ENCODE measurements at regions not wholly inside any gene's neighbourhood (a gene's known extent, or its start where the extent isn't known, plus 50 kb on each side); places are given as distances from the start of the nearest gene placed in this dataset.

DNA sequence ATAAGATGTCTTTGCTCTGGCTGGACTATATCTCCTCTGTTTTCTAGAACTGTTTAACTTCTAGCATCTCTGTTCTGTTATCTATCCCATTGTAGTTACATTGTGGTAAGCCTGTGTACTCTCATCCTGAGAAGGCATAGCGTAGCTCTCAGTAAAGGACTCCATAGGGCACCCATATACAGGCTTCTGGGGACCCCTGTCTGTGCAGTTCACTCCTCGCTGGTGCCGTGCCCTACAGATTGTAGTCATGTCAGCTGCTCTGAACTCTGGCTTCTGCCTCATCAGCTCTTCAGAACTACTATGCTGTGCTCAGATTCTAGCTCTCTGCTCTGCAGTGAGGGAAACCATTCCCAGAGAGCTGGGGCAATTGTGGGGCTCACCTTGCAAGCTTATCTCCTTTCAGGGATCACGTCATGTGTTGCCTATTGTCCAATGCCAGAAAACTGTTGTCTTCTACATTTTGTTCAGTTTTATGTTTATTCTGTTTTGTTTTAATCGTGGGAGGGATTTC is 181.3 kb upstream of the USP24 start:
- no peaks in the 10 kb centered on the region for H3K4me1 ChIP-seq (ENCODE audit: control insufficient read depth, insufficient read depth, low read length)
- intact Hi-C loops (cut with micrococcal nuclease; ENCODE audit: unreplicated experiment) (no loop called here), in situ Hi-C loops (cut with MboI) (no loop called here)
- SMC1A ChIA-PET (ENCODE audit: uncharacterized antibody, unreplicated experiment) = interaction anchor here (1.1 to 1.7 kb wide), 3 partner anchors 8 to 282 kb away, joined by 3 to 4 read pairs (median 3); no protein-coding TSS in a partner anchor
- no peaks in the 10 kb centered on the region for H3K79me2 ChIP-seq (ENCODE audit: control insufficient read depth, insufficient read depth, low read length)
- no TSS peak for BruUV-seq (replicated peaks)
- ATAC-seq (no peak), DNase-seq (ENCODE audit: low read depth, low spot score) (no peak), FAIRE-seq (no peak)
- H3K4me2 ChIP-seq (ENCODE audit: control insufficient read depth, insufficient read depth) = no peak overlapping the region
- POLR2A ChIA-PET = no interaction called here
- RAD21 ChIA-PET (ENCODE audit: unreplicated experiment) = no interaction called here
- CTCF ChIA-PET = interaction anchor here (1.5 kb wide), 1 partner anchor 21 kb away, joined by 9 read pairs; no protein-coding TSS in a partner anchor
- 14% methylated on average over 5 of the region's 5 CpGs for WGBS (ENCODE audit: insufficient coverage, insufficient replicate concordance, low lambda C conversion rate, missing lambda C conversion rate)
- no peaks in the 10 kb centered on the region for H3K9me3 ChIP-seq (replicated peaks; ENCODE audit: control insufficient read depth, insufficient read depth, low read length)
- H3K36me3 ChIP-seq (ENCODE audit: control insufficient read depth in 2 of 2, insufficient read depth in 2 of 2, low read length in 1 of 2) = no peaks in the 10 kb centered on the region
- H3K27ac ChIP-seq (ENCODE audit: control insufficient read depth, insufficient read depth) = no peak overlapping the region
- no peaks in the 10 kb centered on the region for H4K20me1 ChIP-seq (ENCODE audit: control insufficient read depth, insufficient read depth)
- no peak overlapping the region for H3K9ac ChIP-seq (ENCODE audit: control insufficient read depth, insufficient read depth, low read length)
- H3K4me3 ChIP-seq = no peak overlapping the region
- no peaks in the 10 kb centered on the region for H3K27me3 ChIP-seq (replicated peaks in 1 of 2; ENCODE audit: control insufficient read depth in 2 of 2, insufficient read depth in 2 of 2, low read length in 1 of 2)
- no peak overlapping the region for H2AFZ ChIP-seq (ENCODE audit: control insufficient read depth, low read depth, low read length)
- TF ChIP-seq RCOR1 (conservative IDR thresholded peaks at IDR 0.05; ENCODE audit: low read depth, low read length) (no peak), KLF5 (IDR thresholded peaks at IDR 0.05; ENCODE audit: partially characterized antibody) (no peak), MEF2A (IDR thresholded peaks at IDR 0.05; ENCODE audit: insufficient read depth, low read depth, low read length) (no peak), ZBTB40 (IDR thresholded peaks at IDR 0.05; ENCODE audit: borderline replicate concordance) (no peak), BACH1 (IDR thresholded peaks at IDR 0.05; ENCODE audit: borderline replicate concordance) (no peak), ZNF274 (IDR thresholded peaks at IDR 0.05; ENCODE audit: insufficient read depth, insufficient read length) (no peak), FOXM1 (IDR thresholded peaks at IDR 0.05; ENCODE audit: low read depth, low read length) (no peak), POLR2AphosphoS2 (IDR thresholded peaks at IDR 0.05; ENCODE audit: low read depth, low read length) (no peak), SUZ12 (IDR thresholded peaks at IDR 0.05; ENCODE audit: unreplicated experiment) (no peak), MYC (IDR thresholded peaks at IDR 0.05; ENCODE audit: insufficient read depth, insufficient read length, insufficient replicate concordance, low read length, severe bottlenecking) (no peak), CHD1 (IDR thresholded peaks at IDR 0.05; ENCODE audit: low read depth, low read length) (no peak)
- TF ChIP-seq, protein P1, sequence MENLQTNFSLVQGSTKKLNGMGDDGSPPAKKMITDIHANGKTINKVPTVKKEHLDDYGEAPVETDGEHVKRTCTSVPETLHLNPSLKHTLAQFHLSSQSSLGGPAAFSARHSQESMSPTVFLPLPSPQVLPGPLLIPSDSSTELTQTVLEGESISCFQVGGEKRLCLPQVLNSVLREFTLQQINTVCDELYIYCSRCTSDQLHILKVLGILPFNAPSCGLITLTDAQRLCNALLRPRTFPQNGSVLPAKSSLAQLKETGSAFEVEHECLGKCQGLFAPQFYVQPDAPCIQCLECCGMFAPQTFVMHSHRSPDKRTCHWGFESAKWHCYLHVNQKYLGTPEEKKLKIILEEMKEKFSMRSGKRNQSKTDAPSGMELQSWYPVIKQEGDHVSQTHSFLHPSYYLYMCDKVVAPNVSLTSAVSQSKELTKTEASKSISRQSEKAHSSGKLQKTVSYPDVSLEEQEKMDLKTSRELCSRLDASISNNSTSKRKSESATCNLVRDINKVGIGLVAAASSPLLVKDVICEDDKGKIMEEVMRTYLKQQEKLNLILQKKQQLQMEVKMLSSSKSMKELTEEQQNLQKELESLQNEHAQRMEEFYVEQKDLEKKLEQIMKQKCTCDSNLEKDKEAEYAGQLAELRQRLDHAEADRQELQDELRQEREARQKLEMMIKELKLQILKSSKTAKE (IDR thresholded peaks at IDR 0.05; ENCODE audit: low read depth, poor library complexity, severe bottlenecking) = no peak
- TF ChIP-seq, protein P2, sequence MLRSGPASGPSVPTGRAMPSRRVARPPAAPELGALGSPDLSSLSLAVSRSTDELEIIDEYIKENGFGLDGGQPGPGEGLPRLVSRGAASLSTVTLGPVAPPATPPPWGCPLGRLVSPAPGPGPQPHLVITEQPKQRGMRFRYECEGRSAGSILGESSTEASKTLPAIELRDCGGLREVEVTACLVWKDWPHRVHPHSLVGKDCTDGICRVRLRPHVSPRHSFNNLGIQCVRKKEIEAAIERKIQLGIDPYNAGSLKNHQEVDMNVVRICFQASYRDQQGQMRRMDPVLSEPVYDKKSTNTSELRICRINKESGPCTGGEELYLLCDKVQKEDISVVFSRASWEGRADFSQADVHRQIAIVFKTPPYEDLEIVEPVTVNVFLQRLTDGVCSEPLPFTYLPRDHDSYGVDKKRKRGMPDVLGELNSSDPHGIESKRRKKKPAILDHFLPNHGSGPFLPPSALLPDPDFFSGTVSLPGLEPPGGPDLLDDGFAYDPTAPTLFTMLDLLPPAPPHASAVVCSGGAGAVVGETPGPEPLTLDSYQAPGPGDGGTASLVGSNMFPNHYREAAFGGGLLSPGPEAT (IDR thresholded peaks at IDR 0.05; ENCODE audit: low read depth) = no peak
